Activated CD8-positive, alpha-beta T cell treated with anti-CD3 and anti-CD28 coated beads for 36 hours (primary cell): ENCODE measurements at regions not wholly inside any gene's neighbourhood (a gene's known extent, or its start where the extent isn't known, plus 50 kb on each side); places are given as distances from the start of the nearest gene placed in this dataset.
"Not testable (repeated sequence)": the region's sequence is repeated elsewhere in the genome, so short reads cannot be mapped to it uniquely, and the experiment has no call there.

Source experiments
- ATAC-seq: fragments of 200-7000 bp; cut with Tn5 transposase; one replicate; pipeline ENCODE4 v1.10.0; 2021; ENCODE audit warnings: mild to moderate bottlenecking, moderate library complexity
- CTCF ChIA-PET: fragments of 350-600 bp; sonication (Branson Sonifier 250); formaldehyde crosslinking; loops from one replicate; lab custom pipeline; 2021; ENCODE audit warnings: antibody characterized with exemption; lab: Charles Lee
- POLR2A ChIA-PET: fragments of 350-600 bp; sonication (Branson Sonifier 250); formaldehyde crosslinking; loops from one replicate; lab custom pipeline; 2021; ENCODE audit warnings: antibody characterized with exemption; lab: Charles Lee
- DNase-seq: peaks from one replicate; pipeline ENCODE4 v3.0.0-alpha.2; 2020
- H3K27ac Mint-ChIP-seq: one replicate; pipeline ENCODE4 v1.8.0; 2021; ENCODE audit warnings: mild to moderate bottlenecking, mixed read lengths
- H3K27me3 Mint-ChIP-seq: one replicate; pipeline ENCODE4 v1.8.0; 2021; ENCODE audit warnings: mixed read lengths
- H3K36me3 Mint-ChIP-seq: one replicate; pipeline ENCODE4 v1.8.0; 2021; ENCODE audit warnings: low read depth, mixed read lengths
- H3K4me1 Mint-ChIP-seq: one replicate; pipeline ENCODE4 v1.8.0; 2021; ENCODE audit warnings: low read depth, mixed read lengths
- H3K4me3 Mint-ChIP-seq: one replicate; pipeline ENCODE4 v1.8.0; 2021; ENCODE audit warnings: mild to moderate bottlenecking, moderate library complexity, mixed read lengths
- H3K9me3 Mint-ChIP-seq: one replicate; pipeline ENCODE4 v1.8.0; 2021; ENCODE audit warnings: mixed read lengths
- CTCF ChIP-seq: fragments of 200-600 bp; IDR thresholded peaks from one replicate; pipeline ENCODE4 v1.8.0; 2022; ENCODE audit warnings: antibody characterized with exemption, mild to moderate bottlenecking
- intact Hi-C: fragments of 100-400 bp; cut with micrococcal nuclease; formaldehyde crosslinking; loops from one replicate; pipeline ENCODE4 v1.10.0; 2022

GRCh38 chr3:194908972-194909371 is 223.3 kb downstream of the FAM43A start:
- Mint-ChIP-seq H3K9me3 (no peaks in the 10 kb centered on the region), H3K4me3 (no peak overlapping the region), H3K36me3 (peaks cover 3% of the 10 kb centered on the region), H3K27me3 (peaks cover 14% of the 10 kb centered on the region), H3K27ac (no peak overlapping the region), H3K4me1 (peaks cover 9% of the 10 kb centered on the region)
- TF ChIP-seq CTCF: no peak
- ATAC-seq: no peak
- no peak for DNase-seq
- POLR2A ChIA-PET: no interaction called here
- intact Hi-C loops: no loop called here
- CTCF ChIA-PET: no interaction called here

GRCh38 chr3:194910414-194910984 is 224.8 kb downstream of the FAM43A start:
- Mint-ChIP-seq H3K4me3 (no peak overlapping the region), H3K9me3 (no peaks in the 10 kb centered on the region), H3K36me3 (no peaks in the 10 kb centered on the region), H3K4me1 (peaks cover 9% of the 10 kb centered on the region), H3K27ac (no peak overlapping the region), H3K27me3 (peaks cover 16% of the 10 kb centered on the region)
- ChIA-PET CTCF (interaction anchor here (0.6 kb wide), 1 partner anchor 249 kb away, joined by 3 read pairs; no protein-coding TSS in a partner anchor), POLR2A (no interaction called here)
- DNase-seq (no peak), ATAC-seq (no peak)
- no peak for TF ChIP-seq CTCF
- intact Hi-C loops: no loop called here

- peaks cover 17% of the 10 kb centered on the region for H3K27me3 Mint-ChIP-seq
- ChIA-PET POLR2A (interaction anchor here (0.7 kb wide), 1 partner anchor 34 kb away, joined by 3 read pairs; no protein-coding TSS in a partner anchor), CTCF (no interaction called here)
- H3K4me1 Mint-ChIP-seq: no peaks in the 10 kb centered on the region
- intact Hi-C loops: no loop called here
- TF ChIP-seq CTCF: no peak
- H3K27ac Mint-ChIP-seq: no peak overlapping the region
- ATAC-seq: no peak
- no peaks in the 10 kb centered on the region for H3K36me3 Mint-ChIP-seq
- DNase-seq: no peak
- H3K9me3 Mint-ChIP-seq: no peaks in the 10 kb centered on the region
- H3K4me3 Mint-ChIP-seq: no peak overlapping the region
These were observed 227.6 kb downstream of the FAM43A start for GRCh38 chr3:194913316-194913715.

- POLR2A ChIA-PET, H3K9me3 Mint-ChIP-seq, DNase-seq, H3K27me3 Mint-ChIP-seq, H3K36me3 Mint-ChIP-seq, H3K4me3 Mint-ChIP-seq, H3K4me1 Mint-ChIP-seq, CTCF ChIA-PET, ATAC-seq, intact Hi-C loops, H3K27ac Mint-ChIP-seq: not testable (repeated sequence)
These were observed 239.2 kb downstream of the FAM43A start for GRCh38 chr3:194924889-194925288.

GRCh38 chr3:194925614-194926013 is 239.9 kb downstream of the FAM43A start:
- ChIA-PET POLR2A (no interaction called here), CTCF (no interaction called here)
- no peak overlapping the region for H3K4me3 Mint-ChIP-seq
- ATAC-seq: no peak
- no peak for DNase-seq
- no peak overlapping the region for H3K27ac Mint-ChIP-seq
- no peaks in the 10 kb centered on the region for H3K36me3 Mint-ChIP-seq
- H3K9me3 Mint-ChIP-seq: no peaks in the 10 kb centered on the region
- intact Hi-C loops: no loop called here
- no peak for TF ChIP-seq CTCF
- H3K27me3 Mint-ChIP-seq: peaks cover 7% of the 10 kb centered on the region
- no peaks in the 10 kb centered on the region for H3K4me1 Mint-ChIP-seq

GRCh38 chr3:194928227-194928626 is 242.5 kb downstream of the FAM43A start:
- TF ChIP-seq CTCF: no peak
- H3K4me3 Mint-ChIP-seq: no peak overlapping the region
- H3K27ac Mint-ChIP-seq: no peak overlapping the region
- H3K4me1 Mint-ChIP-seq: no peaks in the 10 kb centered on the region
- H3K36me3 Mint-ChIP-seq: no peaks in the 10 kb centered on the region
- H3K27me3 Mint-ChIP-seq: peaks cover 9% of the 10 kb centered on the region
- ChIA-PET CTCF (no interaction called here), POLR2A (no interaction called here)
- H3K9me3 Mint-ChIP-seq: no peaks in the 10 kb centered on the region
- intact Hi-C loops: no loop called here
- DNase-seq (no peak), ATAC-seq (no peak)
